Breast epithelium (tissue), 3 donors: ENCODE measurements at regions not wholly inside any gene's neighbourhood (a gene's known extent, or its start where the extent isn't known, plus 50 kb on each side); places are given as distances from the start of the nearest gene placed in this dataset.

Experiments
- CTCF ChIP-seq, 3 donors: fragments of 450-650 bp; IDR thresholded peaks; one replicate each; pipeline ENCODE4 v1.5.1; 2016 to 2017; ENCODE audit warnings: antibody characterized with exemption in 3 of 3, mild to moderate bottlenecking in 3 of 3, moderate library complexity in 3 of 3
- POLR2AphosphoS5 ChIP-seq, 3 donors: sonication (generic); formaldehyde crosslinking; IDR thresholded peaks; one replicate each; pipeline ENCODE4 v1.6.1; 2017; ENCODE audit warnings: antibody characterized with exemption in 3 of 3

DNA sequence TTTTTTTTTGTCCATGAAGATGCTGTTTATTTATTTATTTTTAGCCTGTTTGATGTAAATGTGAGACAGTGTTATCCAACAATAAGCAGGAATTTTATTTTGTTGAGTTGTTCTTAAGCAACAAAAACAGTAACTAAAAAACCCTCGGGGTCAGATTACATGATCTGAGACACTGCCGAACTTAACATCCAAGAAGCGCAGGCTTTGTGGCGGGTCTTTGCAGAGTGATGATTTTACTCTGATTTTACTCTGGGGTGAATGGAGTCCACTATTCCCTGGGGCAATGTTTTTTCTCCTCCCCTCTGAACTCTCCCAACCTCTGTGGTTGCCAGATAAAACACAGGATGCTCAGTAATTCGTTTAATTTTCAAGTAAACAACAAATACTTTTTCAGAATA lies 450.1 kb upstream of the B3GAT1 start:
- TF ChIP-seq CTCF (IDR thresholded peaks at IDR 0.05) (no peak), POLR2AphosphoS5 (IDR thresholded peaks at IDR 0.05) (no peak)
